CD4-positive, alpha-beta T cell treated with Interleukin-2 at 100 ng/mL for 4 hours (primary cell): ENCODE measurements at regions not wholly inside any gene's neighbourhood (a gene's known extent, or its start where the extent isn't known, plus 50 kb on each side); places are given as distances from the start of the nearest gene placed in this dataset.

Experiments used
- DNase-seq: peaks from one replicate; pipeline ENCODE4 v3.0.0-alpha.2; 2020; ENCODE audit warnings: low spot score

- DNase-seq = no peak
Observed at GRCh38 chr3:118811236-118811732, 223.4 kb downstream of the IGSF11 start.

DNA sequence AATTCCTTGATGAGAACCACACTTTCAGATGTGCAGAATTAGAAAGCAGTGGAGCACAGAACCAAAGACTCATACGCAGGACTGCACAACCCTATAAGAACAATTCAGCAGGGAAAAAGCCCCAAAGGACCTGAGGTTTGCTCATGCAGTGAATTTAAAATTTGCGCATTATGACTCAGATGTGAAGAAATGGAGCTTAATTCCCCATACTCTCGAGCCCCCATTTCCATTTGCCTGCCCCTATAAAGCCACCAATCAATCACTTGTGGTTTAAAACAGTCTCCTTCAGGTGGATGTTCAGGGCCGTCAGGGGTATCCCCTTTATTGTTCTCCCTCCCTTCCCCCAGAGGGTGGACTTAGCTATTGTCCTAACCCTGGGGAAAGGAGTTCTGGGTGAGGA, 221.2 kb downstream of the IGSF11 start:
- DNase-seq = no peak

DNA sequence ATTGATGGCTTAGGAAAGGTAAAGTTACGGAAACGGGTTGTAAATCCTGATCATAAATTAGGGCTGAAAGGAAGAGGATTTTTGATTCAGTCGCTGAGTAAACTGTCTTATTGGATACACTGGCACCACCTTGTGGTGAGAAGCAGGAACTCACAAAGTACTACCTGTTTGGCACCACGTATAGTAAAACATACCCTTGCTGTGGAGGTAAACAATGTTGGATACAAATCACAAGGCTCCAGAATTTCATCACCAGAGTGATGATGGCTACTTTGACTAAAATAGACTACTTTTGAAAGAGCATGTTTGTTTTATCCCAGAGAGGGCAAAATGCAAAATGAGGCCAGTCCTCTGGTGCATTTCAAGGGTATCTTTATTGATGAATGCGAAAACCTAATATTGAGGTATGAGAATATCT, 216.9 kb downstream of the IGSF11 start:
- DNase-seq = peak; percentile 44

GRCh38 chr3:118818386-118818785, 216.3 kb downstream of the IGSF11 start:
- DNase-seq = no peak

GRCh38 chr3:118823626-118824025, 211.0 kb downstream of the IGSF11 start:
- no peak for DNase-seq

DNA sequence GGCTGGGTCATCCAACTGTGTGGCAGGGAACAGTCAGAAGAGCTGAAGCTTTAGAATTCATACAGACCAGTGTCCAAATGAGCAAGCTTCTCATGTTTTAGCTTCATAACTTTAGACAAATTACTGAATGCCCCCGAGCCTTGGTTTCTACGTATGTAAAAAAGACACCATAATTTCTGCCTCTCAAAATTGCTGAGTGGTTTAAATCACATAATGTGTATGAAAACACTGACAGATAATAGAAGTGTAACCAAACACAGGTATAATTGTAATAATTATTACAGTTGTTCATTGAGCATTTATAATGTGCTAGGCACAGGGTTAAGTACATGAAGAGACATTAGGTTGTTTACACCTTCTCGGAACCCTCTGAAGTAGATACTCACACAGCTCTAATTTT, 207.2 kb downstream of the IGSF11 start:
- DNase-seq = no peak

DNA sequence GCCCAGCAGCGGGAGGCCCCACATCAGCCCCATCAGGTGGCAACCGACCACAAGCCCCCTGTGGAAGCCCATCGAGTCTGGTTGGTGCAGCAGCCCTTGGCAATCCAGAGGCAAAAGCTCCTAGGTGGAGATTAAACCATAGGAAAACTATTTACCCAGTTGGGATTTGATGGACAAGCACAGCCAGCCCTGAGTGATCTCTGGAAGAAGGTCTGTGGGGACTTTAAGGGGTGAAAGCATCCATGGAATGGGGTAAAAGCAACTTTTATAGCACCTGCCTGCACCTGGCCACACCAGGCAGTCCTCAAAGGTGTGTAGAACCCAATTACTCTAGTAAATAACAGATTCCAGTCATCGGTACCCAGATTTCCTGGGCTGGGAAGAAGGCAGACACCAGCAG, 206.3 kb downstream of the IGSF11 start:
- no peak for DNase-seq

- DNase-seq = no peak
Observed at GRCh38 chr3:118833075-118833474, 201.6 kb downstream of the IGSF11 start.

DNA sequence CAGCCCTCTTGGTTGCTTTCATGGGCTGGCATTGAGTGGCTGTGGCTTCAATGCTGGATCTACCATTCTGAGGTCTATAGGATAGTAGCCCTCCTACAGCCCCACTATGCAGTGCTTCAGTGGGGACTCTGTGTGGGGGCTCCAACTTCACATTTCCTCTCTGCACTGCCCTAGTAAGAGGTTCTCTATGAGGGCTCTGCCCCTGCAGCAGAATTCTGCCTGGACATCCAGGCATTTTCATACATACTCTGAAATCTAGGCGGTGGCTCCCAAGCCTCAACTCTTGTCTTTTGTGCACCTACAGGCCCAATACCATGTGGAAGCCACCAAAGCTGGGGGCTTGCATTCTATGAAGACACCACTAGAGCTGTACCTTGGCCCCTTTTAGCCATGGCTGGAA, 195.8 kb downstream of the IGSF11 start:
- no peak for DNase-seq

DNA sequence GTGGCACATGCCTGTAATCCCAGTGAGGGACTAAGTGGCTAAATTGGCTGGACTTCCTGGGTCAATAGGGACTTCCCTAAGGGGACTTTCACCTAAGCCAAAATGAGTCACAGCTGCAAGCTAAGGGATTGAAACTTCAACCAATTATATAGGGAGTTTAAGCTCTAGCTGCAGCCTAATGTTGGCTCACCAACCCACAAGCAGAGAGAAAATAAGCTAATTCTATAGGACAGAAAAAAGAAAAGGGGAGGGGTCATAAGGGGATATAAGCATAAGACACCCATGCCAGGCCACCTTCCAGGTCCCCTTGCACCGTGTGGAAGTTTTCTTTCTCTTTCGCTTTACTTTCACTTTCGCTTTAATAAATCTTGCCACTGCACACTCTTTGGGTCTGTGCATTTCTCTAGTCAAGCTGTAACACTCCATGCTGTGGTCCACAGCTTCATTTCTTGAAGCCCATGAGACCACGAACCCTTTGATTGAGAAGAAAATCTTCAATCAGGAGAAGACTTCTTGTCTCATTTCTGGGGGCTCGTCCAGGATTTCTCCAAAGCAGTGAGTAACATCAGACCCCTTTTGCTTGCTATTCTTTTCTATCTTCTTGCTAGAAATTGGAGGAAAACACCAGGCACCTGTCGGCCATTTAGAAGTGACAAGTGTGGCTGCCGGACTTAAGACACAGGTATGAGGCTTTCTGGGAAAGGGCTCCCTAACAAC, 192.3 kb downstream of the IGSF11 start:
- DNase-seq = no peak

- DNase-seq = no peak
Observed at GRCh38 chr3:118846176-118846575, 188.5 kb downstream of the IGSF11 start.
